8988T (cell line): ENCODE measurements at regions not wholly inside any gene's neighbourhood (a gene's known extent, or its start where the extent isn't known, plus 50 kb on each side); places are given as distances from the start of the nearest gene placed in this dataset.
"Not testable (repeated sequence)": the region's sequence is repeated elsewhere in the genome, so short reads cannot be mapped to it uniquely, and the experiment has no call there.

Experiments used
- DNase-seq: peaks from one replicate; pipeline ENCODE4 v3.0.0; 2011

- no peak for DNase-seq
These were observed 894.9 kb upstream of the SLC10A2 start for GRCh38 chr13:103961129-103961528.

- DNase-seq = no peak
These were observed 893.8 kb upstream of the SLC10A2 start for GRCh38 chr13:103960001-103960400.

GRCh38 chr13:103958691-103959090 lies 892.5 kb upstream of the SLC10A2 start:
- DNase-seq = no peak

GRCh38 chr13:103957939-103958338 lies 891.7 kb upstream of the SLC10A2 start:
- no peak for DNase-seq

- DNase-seq = no peak
These were observed 887.6 kb upstream of the SLC10A2 start for GRCh38 chr13:103953859-103954258.

- DNase-seq = no peak
These were observed 886.0 kb upstream of the SLC10A2 start for GRCh38 chr13:103952183-103952582.

GRCh38 chr13:103948426-103948825 lies 882.2 kb upstream of the SLC10A2 start:
- no peak for DNase-seq

- no peak for DNase-seq
These were observed 879.6 kb upstream of the SLC10A2 start for GRCh38 chr13:103945836-103946235.

- DNase-seq = no peak
These were observed 875.4 kb upstream of the SLC10A2 start for GRCh38 chr13:103941506-103942140.

- DNase-seq = no peak
These were observed 868.9 kb upstream of the SLC10A2 start for GRCh38 chr13:103935117-103935516.

- no peak for DNase-seq
These were observed 865.7 kb upstream of the SLC10A2 start for GRCh38 chr13:103931885-103932284.

- no peak for DNase-seq
These were observed 865.2 kb upstream of the SLC10A2 start for GRCh38 chr13:103931331-103931845.

GRCh38 chr13:103926118-103926517 lies 859.9 kb upstream of the SLC10A2 start:
- DNase-seq = no peak

GRCh38 chr13:103908911-103909310 lies 842.7 kb upstream of the SLC10A2 start:
- DNase-seq = no peak

GRCh38 chr13:103908274-103908673 lies 842.1 kb upstream of the SLC10A2 start:
- no peak for DNase-seq

- no peak for DNase-seq
These were observed 837.6 kb upstream of the SLC10A2 start for GRCh38 chr13:103903790-103904189.

- no peak for DNase-seq
These were observed 832.3 kb upstream of the SLC10A2 start for GRCh38 chr13:103898481-103898880.

- no peak for DNase-seq
These were observed 829.8 kb upstream of the SLC10A2 start for GRCh38 chr13:103895835-103896531.

- DNase-seq = no peak
These were observed 828.4 kb upstream of the SLC10A2 start for GRCh38 chr13:103894626-103895025.

GRCh38 chr13:103884101-103884723 lies 818.0 kb upstream of the SLC10A2 start:
- DNase-seq = no peak

- no peak for DNase-seq
These were observed 817.5 kb upstream of the SLC10A2 start for GRCh38 chr13:103883698-103884097.

- peak; percentile 23 for DNase-seq
These were observed 816.9 kb upstream of the SLC10A2 start for GRCh38 chr13:103883164-103883563.

- not testable (repeated sequence) for DNase-seq
These were observed 813.9 kb upstream of the SLC10A2 start for GRCh38 chr13:103880146-103880545.
